GM21786 (cell line): ENCODE measurements at regions not wholly inside any gene's neighbourhood (a gene's known extent, or its start where the extent isn't known, plus 50 kb on each side); places are given as distances from the start of the nearest gene placed in this dataset.

Source experiments
- ATAC-seq: cut with Tn5 transposase; IDR thresholded peaks from one replicate; pipeline ENCODE4 v1.9.1; 2021; ENCODE audit not compliant: unreplicated experiment

DNA sequence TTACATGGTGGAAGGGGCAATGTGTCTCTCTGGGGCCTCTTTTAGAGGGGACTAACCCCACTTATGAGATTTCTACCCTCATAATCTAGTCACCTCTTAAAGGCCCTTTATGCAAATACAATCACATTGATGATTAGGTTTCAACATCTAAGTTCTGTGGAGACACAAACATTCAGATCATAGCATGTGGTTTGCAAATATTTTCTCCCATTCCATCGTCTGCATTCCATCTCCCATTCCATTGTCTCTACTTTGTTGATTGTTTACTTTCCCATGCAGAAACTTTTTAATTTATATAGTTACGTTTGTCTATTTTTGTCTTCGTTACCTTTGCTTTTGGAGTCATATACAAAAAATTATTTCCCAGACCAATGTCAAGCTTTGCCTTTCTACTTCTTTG lies 927.5 kb upstream of the INTU start:
- no peak for ATAC-seq

DNA sequence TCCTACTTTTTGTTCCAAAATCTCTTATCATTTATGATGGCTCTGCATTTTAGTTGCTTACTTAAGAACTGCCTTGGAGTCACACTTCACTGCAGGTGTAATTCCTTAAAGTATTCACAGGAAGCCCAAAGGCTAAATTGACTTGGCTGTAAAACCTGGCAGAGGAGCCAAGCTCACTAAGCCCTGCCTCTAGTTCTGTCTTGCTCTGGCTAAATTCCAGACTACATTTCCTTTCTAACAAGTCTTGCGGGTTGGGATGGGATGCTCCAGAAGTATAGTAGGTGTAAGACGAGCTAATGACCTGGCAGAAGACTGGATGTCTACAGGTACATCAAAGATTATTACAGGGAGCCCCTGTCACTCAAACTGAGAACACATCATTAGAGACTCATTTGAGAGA lies 924.0 kb upstream of the INTU start:
- no peak for ATAC-seq

DNA sequence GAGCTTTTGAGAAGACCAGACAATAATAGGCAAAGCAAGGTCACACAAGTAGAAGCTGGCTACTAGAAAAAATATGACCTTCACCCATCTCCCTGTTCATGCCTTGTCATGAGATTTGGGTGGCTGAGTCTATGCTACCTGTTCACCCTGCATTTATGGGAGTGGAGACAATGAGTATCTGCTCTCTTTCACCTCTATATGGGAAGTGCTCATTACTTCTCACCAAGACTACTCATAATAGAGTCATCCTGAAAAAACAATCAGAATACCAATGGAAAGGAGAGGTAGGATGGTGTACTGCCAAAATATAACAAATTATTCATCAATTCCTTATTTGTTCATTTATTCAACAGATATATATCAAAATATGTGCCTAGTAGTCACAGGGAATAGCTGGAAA lies 921.8 kb upstream of the INTU start:
- ATAC-seq: no peak

DNA sequence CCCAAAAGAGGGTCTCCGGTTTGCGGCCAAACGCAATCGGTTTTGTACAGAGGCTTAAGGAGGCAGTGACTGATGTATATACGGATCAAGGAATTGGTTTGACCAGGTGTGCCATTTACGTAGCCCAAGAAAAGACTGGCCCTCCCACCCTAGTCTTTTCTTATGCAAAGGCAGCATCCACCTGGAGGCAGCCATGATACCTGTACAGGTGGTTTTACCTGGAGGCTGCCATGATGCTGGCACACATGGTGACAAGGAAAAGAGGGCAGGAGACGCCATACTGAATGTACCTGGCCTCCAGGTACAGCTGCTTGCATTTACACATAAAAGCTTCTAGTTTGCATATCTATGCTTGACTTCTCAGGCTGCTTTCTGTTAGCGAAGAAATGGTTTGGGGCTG lies 917.7 kb upstream of the INTU start:
- no peak for ATAC-seq

DNA sequence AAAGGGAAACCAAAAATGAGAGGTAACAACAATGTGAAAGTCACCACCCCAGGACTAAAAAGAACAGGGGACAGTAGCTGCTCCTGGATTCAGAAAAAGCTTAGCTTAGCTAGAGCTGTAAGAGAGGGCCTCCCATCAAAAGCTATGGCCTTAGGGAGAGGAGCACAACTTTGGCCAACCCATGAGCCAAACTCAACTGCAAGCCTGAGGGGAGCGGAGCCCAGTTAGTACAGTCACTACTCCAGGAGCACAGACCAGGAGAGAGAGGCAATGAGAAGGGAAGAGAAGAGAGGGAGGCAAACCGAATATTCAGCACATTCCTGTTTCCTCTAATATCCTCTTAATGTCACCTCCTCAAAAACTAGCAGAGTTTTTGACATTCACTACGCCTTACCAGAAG lies 917.1 kb upstream of the INTU start:
- ATAC-seq: no peak

DNA sequence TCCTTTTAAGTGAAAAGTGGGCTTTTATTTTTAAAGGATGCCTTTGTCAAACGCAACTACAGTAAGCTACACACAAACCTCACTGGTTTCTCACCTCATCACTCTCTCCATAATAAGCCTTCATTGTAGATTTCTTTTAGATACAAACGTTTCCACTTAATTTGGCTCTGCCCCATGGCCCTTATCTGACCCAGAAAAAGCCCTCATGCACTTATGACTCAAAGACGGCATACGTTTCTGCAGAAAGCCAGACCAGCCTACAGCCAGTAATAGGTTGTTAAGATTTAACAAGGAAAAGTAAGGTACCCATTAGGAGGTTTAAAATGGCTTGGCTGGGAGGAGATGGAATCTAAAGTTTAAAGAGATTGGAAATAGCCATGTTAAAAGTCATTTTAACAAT lies 914.6 kb upstream of the INTU start:
- ATAC-seq: no peak

DNA sequence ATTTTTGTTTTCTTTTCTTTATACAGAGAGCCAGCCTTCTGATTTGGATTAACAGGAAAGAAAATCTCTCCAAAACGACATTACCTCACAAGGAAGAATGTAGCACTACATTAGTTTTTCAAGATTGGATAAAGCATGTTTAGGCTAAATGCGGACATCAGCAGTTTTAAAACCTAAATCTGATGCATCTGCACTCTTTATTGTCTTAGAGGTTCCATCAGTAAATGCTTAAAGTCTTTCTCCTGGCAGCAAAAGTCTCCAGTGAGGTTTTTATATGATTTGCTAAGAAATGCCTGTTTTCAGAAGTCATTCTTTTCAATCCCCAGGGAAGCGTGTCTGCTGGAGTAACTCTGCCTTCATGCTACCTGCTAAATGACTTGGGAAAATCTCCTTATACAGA lies 912.9 kb upstream of the INTU start:
- ATAC-seq: no peak

DNA sequence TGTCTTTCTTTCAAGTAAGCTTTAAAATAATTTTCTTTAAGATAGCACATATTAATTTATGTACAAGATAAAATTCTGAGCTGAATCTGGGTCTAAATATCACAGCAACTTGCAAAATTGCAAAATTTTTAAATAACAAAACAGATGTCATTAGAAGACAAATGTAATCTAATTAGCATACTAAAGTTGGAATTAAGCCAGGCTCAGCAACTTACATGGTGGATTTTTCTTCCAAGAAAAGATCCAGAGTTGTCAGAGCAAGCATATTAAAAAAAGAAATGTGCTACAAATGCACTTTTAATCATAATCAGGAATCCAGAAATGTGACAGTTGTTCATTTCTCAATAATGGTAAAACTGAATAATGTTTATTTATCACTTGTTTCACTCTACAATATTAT lies 906.9 kb upstream of the INTU start:
- ATAC-seq: no peak

DNA sequence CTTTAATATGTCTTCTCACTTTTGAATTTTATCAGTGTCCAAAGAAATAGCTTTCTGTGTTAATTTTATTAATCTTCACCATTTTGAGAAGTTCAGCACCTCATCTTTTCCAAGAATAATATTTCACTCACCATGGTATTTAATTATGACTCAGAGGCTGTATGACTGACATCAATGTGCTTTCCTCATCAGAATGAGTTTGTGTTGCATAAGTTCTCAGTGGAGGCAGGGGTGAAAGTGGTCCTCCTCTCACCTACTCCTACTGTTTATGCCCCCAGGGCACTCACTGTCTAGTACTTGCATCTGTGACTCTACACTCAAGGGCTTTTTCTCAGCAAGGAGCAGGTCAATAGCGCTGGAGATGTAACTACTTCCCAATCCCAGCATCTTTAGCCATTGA lies 905.3 kb upstream of the INTU start:
- ATAC-seq: no peak

DNA sequence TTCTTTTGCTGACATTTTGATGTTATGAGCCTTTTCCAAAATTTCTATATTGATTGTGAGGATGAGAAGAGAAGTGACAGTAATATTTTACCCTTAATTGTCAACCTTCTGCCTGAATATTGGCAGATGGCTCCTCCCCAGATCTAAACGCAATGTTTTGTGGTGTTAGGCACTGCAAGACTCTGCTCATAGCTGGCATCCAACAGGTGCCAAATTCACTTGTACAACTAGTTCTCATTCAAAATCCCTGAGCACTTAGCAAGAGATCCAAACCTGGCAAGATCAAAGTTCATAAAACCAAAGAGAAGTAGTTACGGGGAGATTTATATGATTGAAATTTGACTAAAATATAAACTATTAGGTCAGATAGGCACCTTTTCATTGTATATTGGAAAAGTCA lies 901.7 kb upstream of the INTU start:
- no peak for ATAC-seq

DNA sequence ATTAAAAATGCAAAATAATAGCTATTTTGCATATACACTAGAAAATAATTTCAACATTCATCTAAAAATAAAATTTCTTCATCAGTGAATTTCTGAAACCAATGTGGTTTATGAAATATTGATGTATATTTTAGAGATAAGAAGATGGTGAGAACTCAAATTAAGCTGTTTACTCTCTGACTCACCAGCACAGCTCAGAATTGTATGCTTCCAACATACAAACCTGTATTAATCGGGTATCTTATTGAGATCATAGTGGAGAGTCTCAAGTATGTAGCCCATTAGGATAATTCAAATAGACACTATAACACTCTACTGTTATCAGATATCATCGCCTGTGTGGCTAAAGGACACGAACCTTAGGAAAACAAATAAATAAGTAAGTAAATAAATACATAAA lies 899.5 kb upstream of the INTU start:
- ATAC-seq: no peak

DNA sequence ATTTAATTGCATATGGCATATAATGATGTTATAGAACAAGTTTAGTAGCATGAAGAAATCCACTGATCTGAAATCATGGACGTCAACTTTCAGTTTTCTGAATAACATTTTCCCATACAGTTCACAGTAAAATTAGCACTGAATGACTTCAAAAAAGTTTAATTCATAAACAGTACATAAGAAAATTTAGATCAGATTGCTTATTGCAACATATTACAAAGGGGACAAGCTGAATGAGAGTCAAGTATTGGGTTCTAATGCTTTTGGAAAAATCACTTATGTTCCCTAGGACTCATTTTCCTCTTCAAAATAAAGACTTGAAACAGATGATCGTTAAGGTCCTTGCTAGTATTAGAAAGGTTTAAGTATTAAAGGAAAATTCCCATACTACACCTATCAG lies 898.3 kb upstream of the INTU start:
- ATAC-seq: no peak

DNA sequence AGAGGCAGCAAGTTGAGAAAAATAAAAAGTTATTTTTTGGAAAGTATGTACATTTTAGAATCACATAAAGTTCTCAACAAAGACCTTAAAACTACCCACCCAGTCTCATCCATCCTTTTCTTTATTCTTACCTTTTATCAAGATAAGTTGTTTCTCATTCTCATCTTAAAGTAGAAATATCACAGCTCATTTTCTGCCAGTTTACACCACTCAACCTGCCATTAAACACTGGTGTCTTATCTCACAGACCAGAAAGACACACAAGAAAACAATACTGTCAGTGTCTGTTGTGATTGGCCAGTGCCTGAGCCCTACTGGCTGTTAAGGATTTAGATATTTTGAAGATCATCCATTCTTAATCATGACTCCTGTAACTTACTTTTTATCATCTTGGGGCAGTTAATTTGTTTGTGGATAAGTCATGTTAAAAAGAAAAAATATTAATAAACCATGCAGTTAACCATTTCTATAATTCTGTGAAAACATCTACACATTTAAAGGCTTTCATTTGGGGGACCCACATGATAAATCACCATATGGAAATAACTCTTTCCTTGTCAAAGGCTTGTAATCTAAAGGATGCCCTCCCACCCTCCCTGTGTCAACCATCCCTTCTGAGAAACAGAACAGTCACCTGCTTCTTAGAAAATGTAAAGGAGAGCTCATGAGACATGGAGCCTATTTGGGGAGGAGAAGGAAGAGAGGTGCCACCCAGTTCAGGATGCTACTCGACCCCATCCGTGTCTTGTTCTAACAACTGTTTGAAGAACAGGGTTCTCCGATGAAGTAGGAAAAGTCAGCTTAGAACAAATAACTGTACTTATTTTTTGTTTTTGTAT lies 897.2 kb upstream of the INTU start:
- no peak for ATAC-seq

DNA sequence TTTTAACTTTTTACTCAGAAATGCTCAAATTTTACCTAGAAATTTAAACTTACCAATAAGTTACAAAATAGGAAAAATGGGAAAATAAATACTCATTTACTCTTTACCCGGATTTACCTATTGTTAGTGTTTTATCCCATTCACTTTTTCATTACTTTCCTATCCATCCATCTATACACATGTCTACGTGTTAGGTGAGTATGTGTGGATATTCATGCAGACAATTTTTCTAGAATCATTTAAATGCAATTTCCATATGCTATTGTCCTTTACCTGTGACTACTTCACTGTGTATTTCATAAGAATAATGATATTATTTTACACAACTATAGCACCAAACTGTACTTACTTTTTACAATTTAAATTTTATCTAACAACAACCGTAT lies 896.6 kb upstream of the INTU start:
- ATAC-seq: no peak

DNA sequence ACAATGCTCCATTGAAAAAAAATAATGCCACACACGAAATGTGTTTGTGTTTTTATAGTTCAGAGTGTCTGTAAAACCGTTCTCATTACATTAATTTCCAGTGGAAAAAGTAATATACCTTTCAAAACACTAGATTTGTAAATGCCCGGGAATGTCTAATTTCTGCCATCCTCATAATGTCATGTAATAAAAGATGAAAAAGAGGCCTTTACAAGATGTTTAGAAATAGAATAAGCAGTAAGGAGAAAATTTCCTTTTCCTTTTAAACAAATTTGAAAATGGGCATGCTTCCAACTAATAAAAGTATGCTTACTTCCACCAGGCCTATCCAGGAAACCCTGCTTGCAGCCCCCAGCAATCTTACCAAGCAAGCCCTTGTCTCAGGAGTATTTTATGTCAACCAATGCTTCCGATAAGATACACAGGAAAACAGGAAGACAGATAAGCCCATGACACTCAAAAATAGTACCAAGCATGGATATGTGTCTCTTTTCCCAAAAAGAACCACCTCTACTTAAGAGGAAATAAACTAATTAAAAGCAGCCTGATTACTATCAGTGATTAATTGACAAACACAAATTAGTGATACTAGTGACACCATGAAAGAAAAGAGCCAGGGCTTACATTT lies 894.7 kb upstream of the INTU start:
- no peak for ATAC-seq

DNA sequence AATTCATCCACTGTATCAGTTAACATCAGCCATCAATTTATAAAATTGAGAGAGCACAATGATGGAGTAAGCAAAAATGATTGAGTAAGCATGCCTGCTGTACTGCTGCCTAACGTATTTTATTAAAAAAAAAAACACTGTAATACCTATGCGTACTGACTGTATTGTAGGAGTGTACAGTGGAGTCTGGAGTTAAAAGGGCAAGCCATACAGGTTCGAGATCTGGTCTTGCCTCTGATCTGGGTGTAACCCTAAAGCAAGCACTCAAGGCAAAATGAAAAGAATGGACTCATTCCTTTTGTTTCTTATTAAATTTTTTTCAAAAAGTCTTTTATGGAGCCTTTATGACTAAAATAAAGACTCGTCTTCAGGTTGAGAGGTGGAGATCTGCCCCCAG lies 894.2 kb upstream of the INTU start:
- ATAC-seq: no peak

DNA sequence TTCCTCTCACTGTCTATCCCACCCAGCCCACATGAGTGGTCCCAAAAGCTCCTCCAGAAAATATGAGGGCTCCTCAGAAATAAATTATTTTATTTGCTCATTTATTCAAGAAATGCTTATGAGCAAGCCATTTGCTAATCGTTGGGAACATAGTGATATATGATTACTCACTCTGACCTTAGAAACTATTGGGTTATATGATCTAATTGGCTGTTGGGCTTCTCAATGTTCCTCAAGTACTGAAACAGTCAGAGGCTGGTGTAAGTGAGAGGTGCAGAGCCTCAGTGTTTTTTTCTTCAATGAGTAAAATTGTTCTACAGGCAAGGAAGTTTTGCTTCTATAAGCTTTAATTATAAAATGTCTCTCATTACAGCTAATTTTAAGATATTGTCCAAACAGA lies 893.8 kb upstream of the INTU start:
- no peak for ATAC-seq

DNA sequence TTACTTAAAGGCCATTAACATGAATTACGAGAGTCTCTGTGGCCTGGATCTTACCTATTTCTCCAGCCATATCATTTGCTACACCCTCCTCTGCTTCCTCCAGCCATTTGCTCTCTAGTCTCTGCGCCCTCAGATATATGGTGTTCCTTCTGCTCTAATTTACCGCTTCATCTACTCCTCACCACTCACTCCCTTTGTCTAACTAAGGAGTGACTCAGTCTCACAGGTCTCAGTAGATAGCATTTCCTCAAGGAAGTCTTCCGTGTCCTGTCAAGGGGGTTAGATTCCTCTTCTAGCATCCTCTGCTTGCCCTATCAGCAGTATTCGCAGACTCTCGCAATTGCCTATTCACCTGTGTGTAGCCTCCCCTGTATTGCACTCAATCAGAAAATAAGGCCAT lies 892.1 kb upstream of the INTU start:
- ATAC-seq: no peak

DNA sequence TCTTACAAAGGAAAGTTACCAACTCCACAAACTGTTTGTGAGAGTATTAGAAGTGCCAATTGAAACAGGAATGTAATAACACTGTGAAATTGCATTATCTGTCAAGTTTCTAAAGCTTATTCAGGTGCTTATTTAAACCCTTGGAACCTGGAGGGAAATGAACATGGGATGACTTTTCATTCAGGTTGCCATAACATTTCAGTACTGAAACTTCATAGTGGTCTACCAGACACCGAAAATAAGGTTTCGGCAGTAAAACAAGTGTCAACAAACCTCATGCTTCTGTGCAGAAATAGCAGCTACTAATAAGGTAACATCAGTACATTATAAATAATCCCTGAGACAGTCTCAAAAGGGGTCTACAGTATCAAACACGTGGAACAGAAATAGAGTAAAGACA lies 890.7 kb upstream of the INTU start:
- peak; percentile 65 for ATAC-seq

DNA sequence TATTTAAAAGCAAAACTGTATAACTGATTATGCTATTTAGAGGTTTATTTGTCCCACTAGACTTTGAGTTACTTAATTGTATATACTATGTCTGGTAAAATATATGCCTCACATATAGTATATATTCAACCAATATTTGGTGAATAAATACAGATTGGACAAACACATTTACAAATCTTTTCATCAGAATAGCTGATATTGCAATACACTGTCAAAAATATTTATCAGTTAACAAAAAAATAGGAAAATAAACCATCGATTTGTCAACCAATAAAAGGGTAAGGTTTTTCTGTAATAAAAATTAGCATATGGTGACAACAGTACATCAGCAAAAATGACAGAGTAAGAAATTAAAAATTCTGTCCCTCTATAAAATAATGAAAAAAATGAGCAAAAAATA lies 889.9 kb upstream of the INTU start:
- no peak for ATAC-seq

DNA sequence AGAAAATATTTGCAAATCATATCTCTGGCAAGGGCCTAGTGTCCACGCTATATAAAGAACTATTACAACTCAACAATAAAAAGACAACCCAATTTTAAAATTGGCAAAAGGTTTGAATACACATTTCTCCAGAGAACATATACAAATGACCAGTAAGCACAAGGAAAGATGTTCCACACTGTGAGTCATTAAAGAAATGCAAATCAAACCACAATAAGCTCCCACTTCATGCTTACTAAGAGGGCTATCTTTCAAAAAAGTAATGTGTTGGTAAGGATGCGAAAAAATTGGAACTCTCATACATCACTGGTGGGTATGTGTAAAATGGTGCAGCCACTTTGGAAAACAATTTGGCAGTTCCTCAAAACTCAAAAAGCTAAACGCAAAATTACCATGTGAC lies 884.0 kb upstream of the INTU start:
- no peak for ATAC-seq

DNA sequence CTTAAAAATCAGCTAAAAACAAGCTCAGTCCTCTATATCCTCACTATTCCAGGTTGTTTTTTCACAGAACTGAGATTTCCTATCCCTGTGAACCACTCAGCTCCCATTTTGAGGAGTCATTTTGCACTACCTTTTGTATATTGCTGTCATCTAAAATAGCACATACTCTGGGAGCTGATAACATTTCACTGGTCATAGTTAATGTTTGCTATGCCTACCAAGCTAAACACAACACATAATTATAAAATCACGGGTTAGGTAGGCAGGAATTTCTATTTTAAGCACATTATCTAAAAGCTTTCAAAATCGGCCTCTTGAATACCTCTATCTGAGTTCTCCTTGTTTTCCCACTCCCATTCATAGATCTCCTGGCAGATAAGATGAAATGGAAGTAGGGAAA lies 882.0 kb upstream of the INTU start:
- no peak for ATAC-seq

DNA sequence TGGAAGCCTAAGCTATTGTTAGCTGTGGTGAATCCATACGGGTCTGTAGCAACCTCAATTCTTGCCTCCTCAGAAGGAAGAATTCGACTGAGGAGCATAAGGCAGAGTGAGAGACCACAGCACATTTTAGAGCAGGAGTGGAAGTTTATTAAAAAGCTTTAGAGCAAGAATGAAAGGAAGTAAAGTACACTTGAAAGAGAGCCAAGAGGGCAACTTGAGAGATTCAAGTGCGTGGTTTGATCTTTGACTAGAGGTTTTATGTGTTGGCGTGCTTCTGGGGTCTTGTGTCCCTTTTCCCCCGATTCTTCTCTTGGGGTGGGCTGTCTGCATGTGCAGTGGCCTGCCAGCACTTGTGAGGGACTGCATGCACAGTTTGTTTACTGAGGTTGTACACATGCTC lies 880.6 kb upstream of the INTU start:
- no peak for ATAC-seq
